HG03159 (cell line): ENCODE measurements at regions not wholly inside any gene's neighbourhood (a gene's known extent, or its start where the extent isn't known, plus 50 kb on each side); places are given as distances from the start of the nearest gene placed in this dataset.

Experiments
- ATAC-seq: cut with Tn5 transposase; IDR thresholded peaks from one replicate; pipeline ENCODE4 v1.9.1; 2021; ENCODE audit warnings: mild to moderate bottlenecking, moderate library complexity; ENCODE audit not compliant: unreplicated experiment

DNA sequence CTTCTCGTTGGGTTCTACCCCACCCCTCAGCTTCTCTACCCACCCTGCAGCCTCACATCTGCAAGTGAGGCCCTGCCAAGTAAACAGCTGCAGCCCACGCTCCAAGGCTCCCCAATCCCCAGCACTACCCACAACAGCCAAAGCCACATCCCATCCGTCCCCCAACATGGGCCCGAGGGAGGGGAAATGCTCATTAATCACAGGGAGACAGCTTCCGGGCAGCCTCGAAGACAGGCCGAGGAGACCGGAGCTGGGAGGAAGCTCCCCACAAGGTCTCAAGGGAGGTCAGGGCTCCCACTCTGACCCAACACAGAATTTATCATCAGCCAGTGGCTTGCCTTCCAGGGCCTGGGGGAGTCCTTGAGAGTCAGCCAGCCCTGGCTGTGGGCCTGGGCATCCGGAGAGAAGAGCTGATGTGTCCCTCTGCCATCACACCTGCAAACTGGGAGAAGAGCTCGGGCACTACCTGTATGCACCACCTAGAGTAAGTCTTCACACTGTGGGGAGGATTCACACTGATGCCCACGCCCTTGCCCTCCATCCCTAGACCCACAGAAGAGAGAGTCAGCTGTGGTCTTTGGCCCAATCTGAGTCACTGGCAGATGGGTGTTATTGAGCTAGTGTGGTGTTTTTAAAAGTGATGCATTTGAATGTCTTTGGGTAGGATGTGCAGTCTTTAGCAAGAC is 115.5 kb upstream of the ZMIZ1 start:
- ATAC-seq = no peak

DNA sequence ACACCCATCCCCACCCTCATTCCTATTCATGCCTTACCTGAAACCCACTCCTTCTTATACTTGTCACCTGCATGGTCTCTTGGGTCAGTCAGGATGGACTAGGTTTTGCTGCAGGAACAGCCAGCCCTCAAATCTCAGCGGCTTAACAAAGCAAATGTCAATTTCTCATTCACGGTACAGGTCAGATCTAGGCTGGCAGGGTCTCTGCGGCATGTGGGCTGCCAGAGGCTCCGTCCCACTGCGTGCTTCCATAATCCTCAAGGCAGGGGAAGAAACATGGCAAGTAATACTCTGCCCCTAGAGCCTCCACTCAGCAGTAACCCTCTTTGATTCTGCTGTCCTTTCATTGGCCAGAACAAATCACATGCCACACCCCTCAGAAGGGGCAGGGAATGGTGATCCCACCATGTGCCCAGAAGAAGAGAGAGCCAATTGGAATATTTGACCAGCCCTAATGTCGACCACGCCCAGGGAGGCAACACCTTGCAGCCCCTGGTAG is 114.9 kb upstream of the ZMIZ1 start:
- no peak for ATAC-seq

GRCh38 chr10:78954689-78955088 is 114.1 kb upstream of the ZMIZ1 start:
- no peak for ATAC-seq

DNA sequence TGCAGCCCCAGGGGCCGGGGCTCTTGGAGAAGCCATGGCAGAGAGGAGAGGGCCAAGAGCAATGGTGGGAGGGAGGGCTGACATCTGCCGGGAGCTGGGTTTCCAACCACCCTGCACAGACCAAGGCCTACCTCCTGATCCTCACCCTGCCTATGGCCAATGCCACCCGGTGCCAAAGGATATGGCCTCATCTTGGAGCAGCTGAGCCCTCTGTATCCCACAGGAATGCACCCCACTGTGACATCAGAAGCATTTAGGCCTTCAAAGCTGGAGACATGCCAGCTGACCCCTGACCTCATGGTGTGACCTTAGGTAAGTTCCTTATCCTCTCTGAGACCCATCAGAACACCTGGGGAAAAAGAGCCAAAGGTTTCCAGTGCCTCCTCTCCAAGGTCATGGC is 113.6 kb upstream of the ZMIZ1 start:
- no peak for ATAC-seq

GRCh38 chr10:78956391-78956790 is 112.4 kb upstream of the ZMIZ1 start:
- no peak for ATAC-seq

DNA sequence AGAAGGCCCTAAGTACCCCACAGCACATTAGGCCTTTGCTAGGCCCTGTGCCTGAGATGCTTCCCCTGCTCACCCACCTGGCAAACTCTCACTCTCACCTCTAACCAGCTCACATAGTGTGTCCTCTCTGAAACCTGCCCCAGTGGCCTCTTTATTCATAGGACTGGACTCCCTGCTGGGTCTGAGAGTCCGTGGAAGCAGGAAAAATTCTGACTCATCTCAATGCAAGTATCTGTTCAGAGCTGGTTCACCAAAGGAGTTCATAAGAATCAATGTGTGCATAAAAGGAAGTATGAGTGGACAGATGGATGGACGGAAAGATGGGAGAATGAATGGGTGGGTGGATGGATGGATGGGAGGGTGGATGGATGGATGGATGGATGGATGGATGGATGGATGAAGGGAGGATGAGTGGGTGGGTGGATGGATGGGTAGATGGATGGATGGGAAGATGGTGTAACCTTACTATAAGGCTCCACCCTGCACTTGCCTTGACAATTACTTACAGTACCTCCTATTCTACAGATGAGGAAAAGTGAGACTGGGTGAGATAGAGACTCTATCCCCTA is 111.2 kb upstream of the ZMIZ1 start:
- no peak for ATAC-seq

DNA sequence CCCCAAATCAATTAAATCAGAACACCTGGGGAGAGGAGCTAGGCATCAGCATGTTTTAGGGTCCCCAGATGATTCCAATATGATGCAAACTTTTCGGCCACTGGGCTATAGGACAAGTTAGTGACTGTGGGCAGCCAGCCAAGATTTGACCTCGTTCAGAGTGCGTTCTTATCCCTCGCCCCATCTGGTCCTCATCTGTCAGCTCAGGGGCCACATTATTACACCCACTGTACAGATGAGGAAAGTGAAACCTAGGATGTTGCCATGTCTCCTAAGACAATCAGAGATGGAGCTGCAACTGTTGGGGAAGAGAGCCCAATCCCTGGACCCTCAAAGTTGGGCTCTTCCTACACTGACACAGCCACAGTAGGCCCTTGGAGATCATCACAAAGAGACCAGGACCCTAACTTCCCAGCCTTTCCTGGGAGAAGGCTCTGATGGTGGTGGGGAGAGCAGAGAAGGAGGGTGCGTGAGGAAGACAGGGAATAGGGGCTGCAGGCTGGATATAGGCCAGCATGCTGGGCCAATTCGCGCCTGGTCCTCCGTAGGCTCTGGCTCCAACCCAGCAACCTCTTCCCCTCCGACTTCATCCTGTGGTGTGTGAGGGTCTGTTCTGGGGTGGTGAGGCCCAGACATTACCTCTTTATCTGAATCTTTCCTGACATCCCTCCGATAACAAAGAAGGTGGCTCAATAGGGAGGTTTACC is 109.4 kb upstream of the ZMIZ1 start:
- ATAC-seq = no peak

DNA sequence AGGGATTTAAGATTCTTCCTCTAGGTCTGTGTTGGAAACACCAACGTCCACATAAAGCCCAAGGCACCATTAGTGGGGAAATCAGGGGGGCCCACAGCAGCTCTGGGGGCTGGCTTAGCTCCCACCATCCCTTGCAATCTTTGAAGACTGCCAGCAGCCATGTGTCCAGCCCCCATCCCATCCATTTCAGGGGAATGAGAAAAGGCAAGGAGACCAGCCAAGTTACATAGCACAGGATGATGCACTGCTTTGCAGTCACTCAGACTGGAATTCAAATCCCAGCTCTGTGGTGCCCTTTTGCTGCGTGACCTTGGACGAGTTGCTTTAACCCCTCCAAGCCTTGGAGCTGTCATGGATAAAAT is 108.9 kb upstream of the ZMIZ1 start:
- no peak for ATAC-seq

DNA sequence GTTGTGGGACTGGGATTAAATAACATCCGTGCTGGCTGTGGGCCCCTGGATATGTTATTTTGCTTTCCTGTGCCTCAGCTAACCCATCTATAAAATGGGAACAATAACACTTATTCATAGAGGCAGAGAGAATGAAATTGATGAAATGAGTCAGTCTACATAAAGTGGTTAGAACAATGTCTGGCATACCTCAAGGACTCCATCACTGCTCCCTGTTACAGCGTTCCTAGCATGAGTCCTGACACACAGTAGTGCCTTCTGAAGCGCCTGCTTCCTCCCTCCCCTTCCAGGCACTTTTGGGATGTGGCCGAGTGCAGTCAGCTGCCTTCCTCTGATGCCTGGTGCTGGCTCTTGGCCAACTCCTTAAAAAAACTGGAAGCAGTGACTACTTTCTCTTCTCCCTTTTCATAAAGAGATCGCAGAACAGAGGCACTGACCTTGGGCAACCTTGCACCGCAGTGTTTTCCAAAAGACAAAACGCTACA is 108.4 kb upstream of the ZMIZ1 start:
- no peak for ATAC-seq

- no peak for ATAC-seq
Observed at GRCh38 chr10:78961760-78962159, 107.0 kb upstream of the ZMIZ1 start.

DNA sequence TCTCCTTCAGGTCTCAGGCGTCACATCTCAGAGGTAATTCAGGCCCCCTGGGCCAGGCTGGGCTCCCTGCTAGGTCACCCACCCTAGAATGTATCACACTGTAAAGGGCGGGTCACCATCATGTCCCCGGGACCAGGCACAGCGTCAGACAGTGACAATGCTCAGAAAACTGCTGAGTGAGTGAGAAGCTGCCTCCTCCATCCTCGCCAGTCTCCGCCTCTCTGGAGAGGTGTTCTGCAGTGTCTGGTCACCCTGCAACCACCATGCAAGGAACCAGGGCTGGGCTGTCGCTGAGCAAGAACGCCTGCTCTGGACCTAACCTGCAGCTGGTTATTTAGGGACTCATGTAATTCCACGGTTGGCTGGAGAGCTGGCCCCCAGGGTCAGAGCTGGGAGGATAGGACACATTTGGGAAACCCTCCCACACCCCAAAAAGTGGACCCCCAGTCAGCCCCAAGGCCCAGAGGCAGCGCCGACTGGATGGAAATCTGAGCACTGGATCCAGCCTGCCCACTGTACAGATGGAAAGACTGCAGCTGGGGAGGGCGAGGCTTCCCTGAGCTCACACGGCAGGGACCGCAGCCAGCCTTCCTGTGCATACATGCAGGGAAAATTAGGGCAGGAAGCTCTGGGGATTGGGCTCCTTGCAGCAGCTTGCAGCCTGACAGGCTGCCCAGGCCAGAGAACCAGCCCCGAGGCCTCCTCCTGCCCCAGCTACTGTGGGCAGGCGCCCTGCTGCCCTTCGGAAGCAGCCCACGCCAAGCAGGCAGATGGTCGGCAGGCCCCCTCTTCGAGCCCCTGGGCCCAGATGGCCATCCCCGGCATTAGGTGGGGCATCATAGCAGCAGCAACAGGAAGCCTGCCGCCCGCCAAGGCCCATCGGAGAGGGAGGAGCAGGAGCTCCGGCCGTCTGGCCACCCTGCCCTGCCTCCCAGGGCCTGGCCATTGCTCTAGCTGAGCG is 105.4 kb upstream of the ZMIZ1 start:
- no peak for ATAC-seq

DNA sequence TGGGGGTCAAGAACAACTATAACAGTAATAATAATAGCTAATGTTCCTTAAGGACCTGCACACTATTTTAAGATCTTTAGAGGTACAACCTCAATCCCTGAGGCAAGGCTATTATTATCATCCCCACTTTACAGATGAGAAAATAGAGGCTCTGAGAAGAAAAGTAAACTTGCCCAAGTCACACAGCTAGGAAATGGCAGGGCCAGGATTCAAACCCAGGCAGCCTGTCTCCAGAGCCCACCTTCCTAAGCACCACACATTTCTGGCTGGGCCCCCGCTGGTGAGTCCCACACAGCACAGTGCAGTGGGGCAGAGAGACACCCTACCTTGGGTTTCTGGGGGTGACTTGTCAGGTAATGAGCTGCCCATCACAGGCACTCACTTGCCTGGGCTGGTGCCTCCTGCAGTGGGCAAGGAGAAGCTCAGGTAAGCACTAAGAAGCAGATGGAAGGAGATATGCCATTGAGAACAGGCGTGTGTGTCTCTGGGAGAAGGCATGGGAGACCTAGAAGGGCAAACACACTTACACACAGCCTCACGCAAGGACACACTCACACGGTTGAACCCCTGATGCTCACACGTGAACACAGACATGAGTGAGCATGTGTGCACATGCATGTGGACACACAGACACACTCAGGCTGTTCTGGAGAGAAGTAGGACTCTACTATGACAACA is 104.4 kb upstream of the ZMIZ1 start:
- ATAC-seq = no peak

DNA sequence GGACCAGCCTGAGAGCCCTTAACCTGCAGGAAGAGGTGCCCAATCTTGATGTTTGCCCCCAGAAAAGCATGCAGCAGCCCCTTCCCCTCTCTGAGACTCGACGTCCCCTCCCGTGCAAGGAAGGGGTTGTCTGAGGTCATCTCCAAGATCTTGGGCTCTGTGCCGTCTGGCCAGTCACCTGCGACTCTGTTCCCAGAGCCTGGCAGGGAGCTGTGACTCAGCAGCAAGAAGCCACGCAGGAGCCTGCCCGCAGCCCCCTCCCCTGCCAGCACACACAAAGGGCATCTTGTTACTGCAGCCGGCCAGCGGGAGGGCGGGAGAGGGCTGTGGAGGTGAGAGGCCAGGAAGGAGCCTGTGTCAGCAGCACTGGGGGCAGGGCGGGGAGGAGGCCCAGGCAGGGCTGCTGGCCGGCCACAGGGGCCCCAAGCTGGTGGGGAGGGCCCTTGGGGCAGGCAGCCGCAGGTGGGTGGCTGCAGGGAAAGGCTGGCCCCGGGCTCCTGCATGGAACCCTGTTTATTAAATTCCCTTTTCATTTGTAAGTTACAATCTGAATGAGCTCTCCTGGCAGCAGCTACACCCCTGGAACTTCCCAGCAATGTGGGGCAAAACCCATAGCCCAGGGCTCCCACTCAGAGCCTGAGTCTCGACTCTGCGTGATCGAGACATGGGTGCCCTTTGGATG is 103.7 kb upstream of the ZMIZ1 start:
- no peak for ATAC-seq

GRCh38 chr10:78966182-78966787 is 102.5 kb upstream of the ZMIZ1 start:
- ATAC-seq = no peak

- ATAC-seq = no peak
Observed at GRCh38 chr10:78966844-78967488, 101.8 kb upstream of the ZMIZ1 start.

DNA sequence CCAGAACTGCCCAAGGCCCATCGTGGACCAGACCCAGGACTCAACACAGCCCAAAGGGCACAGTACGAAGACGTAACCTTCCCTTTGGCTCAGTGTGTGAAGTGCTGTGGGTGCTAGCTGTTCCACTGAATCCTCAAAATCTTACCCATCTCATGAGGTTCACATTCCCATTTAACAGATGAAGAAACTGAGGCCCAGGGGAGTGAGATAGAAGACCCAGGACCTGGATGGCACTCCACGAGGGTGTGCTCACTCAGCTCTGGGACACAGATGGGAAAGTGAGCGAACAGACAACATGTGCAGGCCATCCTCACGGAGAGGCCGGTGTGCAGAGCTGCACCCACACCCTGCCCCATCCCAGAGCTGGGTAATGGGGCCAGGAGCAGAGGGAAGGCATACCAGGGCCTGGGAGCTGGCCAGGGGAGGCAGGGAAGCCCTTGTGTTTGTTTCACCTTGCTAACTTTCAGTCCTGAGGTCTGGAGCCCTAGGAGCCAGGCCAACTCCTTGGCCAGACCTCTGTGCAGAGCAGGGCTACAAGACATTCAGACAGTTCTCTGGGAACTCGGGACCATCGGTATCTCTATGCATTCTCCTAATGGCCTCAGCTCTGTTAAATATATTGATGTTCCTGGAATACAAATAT is 100.3 kb upstream of the ZMIZ1 start:
- no peak for ATAC-seq

DNA sequence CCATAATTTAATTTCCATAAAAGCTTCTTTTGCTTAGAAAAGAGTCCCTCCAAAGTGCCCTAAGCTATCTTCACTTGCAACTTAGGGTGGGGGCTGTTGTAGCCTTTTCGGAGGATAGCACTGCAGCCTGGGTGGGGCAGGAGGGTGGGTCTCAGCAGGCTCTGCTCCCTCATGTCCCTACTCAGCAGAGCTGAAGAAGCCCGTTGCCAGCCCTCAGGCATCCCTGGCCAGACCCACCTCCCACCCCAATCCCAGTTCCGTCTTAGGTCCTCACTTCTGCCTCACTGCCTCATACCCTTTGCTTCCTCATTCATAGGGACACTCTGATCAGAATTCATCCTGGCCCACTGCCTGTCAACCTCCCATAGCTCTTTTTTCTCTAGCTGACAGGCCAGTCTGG is 99.8 kb upstream of the ZMIZ1 start:
- no peak for ATAC-seq

DNA sequence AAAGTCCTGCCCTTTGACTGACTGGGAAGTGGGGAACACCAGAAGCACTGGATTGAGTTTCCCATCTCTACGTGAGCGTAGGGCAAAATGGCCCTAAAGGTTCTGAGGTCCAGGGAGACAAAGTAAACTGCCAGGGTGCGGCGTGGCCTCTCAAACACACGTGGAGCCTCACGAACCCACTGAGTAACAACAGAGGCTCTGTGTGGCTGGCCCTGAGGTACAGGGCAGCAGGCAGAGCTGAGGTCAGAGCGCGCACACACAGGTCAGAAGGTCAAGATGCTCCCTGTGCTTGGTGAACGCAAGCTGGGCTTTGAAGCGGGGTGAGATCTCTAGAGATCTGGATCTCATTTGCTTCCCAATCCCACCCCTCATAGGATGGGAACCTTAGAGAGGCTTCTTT is 99.0 kb upstream of the ZMIZ1 start:
- no peak for ATAC-seq
